Kidney glomerular epithelial cell (primary cell): ENCODE measurements at regions not wholly inside any gene's neighbourhood (a gene's known extent, or its start where the extent isn't known, plus 50 kb on each side); places are given as distances from the start of the nearest gene placed in this dataset.

ENCODE experiments used
- DNase-seq: peaks from one replicate; lab custom pipeline; 2025; lab: John Stamatoyannopoulos, UW

- no peak for DNase-seq
Measured at GRCh38 chr6:119655124-119655523, 305.6 kb upstream of the MAN1A1 start.

GRCh38 chr6:119653329-119653728, 303.8 kb upstream of the MAN1A1 start:
- no peak for DNase-seq

DNA sequence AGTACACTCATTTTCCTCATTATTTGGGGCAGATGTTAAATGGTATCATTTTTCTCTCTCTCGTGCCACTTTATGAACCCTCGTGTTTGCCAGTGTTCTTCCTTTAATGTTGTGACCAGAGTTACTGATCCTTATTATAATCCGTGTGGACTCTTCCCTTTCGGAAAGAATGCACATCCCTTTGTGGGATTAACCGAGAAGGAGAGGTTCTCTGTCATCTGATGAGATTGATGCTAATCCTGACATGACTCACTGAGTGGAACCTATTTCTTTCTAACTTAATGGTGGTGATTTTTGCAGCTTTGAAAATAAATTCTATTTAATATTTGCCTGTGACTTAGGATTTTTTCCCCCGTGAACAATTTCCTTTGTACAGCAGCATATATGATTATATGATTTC, 300.0 kb upstream of the MAN1A1 start:
- no peak for DNase-seq

GRCh38 chr6:119647309-119647708, 297.7 kb upstream of the MAN1A1 start:
- DNase-seq, result no peak

- DNase-seq, result no peak
Measured at GRCh38 chr6:119643876-119644275, 294.3 kb upstream of the MAN1A1 start.

DNA sequence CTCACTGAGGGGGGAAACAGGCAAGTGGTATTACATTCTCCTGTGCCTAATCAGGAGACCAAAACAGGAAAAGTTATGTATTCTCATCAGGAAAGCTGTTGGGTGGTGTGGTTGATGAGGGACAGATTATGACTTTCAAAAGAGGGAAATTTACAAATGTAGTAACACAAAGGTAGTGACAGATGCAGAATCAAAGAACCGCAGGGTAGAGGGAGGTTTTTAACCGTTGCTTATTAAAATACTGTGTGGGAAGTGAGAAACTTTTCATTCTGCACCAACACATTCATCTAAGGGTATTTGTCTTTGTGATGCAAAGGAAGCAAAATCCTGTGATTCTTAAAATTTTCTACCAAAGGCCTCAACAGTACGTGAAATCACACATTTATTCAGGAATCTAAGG, 288.2 kb upstream of the MAN1A1 start:
- no peak for DNase-seq

- no peak for DNase-seq
Measured at GRCh38 chr6:119636060-119636459, 286.5 kb upstream of the MAN1A1 start.

DNA sequence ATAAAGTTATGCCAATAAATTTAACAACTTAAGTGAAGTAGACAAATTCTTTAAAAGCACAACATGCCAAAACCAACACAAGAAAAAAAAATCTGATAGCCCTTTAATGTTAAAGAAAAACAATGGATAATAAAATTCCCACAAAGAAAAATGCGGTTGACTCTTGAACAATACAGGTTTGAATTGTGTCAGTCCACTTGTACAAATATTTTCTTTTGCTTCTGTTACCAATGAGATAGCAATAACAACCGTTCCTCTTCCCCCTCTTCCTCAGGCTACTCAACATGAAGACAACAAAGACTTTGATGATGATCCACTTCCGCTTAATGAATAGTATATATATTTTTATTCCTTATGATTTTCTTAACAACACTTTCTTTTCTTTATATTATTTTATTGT, 283.9 kb upstream of the MAN1A1 start:
- no peak for DNase-seq

DNA sequence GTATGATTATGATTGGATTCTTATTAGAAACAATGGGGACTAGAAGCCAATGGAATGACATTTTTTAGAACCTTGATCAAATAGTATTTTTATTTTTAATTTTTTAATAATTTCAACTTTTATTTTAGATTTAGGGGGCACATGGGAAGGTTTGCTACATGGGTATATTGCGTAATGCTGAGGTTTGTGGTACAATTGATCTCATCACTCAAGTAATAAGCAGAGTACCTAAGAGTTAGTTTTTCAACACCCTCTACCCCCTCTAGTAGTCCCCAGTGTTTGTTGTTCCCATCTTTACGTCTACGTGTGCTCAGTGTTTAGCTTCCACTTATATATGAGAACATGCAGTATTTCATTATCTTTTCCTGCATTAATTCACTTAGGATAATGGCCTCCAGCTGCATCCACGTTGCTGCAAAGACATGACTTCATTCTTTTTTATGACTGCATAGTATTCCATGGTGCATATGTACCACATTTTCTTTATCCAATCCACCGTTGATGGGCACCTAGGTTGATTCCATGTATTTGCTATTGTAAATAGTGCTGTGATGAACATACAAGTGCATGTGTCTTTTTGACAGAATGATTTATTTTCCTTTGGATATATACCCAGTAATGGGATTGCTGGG, 281.1 kb upstream of the MAN1A1 start:
- DNase-seq, result no peak

- no peak for DNase-seq
Measured at GRCh38 chr6:119628691-119629594, 279.4 kb upstream of the MAN1A1 start.

- peak; percentile 35 for DNase-seq
Measured at GRCh38 chr6:119627908-119628669, 278.5 kb upstream of the MAN1A1 start.

DNA sequence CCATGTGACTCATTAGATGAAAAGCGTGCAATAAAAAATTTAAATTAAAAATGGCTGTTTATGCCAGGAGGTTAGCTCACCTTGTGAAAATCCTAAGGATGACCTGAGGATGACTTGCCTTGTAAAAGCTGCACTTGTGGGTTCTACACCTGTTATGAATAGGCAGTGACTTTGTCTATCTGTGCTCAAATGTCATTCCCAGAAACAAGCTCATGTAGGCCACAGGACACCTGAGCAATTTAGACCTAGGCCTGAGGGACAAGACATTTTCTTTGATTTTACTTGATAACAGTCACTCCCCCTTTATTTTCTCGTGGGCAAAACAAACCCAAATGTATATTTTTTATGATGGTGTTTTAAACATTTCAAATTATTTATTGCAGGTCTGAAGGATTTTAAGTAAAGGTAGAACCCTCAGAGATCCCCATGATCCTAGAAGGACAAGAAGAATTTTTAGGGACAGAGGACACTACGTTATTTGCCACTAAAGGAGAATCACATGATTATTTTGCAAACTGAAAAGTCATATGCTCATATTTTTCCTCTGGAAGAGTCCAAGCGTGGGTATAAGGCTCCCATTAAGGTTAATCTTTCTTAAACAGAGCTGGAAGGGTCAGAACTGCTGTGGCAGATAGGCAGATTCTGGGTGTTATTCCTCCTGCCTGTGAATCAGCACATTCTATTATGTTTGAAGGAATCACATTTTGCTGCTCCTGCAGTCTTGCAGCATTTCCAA, 277.5 kb upstream of the MAN1A1 start:
- DNase-seq, result no peak

GRCh38 chr6:119620846-119621555, 271.4 kb upstream of the MAN1A1 start:
- DNase-seq, result peak; percentile 34

- no peak for DNase-seq
Measured at GRCh38 chr6:119614138-119614537, 264.6 kb upstream of the MAN1A1 start.

DNA sequence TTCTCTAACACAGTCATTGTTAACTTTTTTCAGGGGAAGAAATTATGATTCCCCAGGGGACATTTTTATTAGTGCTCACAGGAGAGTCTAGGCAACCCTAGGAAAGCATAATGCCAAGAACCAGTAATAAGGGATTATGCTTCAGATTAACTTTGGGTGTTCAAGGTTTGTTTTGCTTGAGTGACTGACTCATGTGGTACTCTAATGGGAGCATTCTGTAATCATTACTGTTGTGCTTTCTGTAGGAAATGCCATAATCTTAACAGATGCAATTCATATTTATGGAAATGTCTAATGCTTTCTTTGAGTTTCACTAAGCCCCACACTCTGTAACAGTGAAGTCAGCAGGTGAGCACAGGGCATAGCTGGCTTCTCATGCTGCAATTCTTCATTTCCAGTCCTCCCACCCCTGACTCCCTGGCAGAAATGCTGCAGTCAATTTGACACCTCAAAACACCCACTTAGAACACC, 263.4 kb upstream of the MAN1A1 start:
- DNase-seq, result no peak

DNA sequence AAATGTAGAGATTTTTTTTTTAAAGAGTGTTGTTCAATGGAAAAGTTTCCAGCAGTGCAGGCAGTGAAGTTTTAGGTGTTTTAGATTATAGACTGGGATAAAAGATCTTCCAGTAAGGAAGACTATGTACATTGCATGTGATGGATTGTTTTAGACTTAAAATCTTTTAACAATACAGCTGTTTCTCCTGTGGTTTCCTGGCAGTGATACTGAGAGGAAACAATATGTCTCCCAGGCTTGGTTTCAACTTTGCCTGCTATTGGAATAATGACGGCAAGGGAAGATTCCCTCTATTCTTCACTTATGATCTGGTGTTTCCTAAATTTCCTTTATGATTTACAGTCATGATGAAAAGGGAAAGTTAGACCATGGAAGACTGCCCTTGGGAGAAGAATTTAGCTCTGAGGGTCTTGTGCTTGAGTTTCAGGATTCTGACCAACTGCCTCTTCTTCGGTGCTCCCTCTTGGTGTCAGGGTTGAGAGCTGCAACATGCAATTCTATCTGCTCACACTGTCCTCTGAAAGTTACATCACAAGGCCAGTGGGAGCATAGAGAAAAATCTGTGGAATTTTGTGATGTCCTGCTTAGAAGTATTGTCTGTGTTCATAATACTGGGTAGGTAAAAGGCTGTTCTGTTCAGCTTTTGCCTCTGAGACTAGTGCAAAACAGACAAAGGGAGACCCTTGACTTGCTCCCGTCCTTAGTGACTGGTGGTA, 262.8 kb upstream of the MAN1A1 start:
- DNase-seq, result no peak

- no peak for DNase-seq
Measured at GRCh38 chr6:119610754-119611153, 261.2 kb upstream of the MAN1A1 start.

- DNase-seq, result no peak
Measured at GRCh38 chr6:119610265-119610664, 260.7 kb upstream of the MAN1A1 start.

DNA sequence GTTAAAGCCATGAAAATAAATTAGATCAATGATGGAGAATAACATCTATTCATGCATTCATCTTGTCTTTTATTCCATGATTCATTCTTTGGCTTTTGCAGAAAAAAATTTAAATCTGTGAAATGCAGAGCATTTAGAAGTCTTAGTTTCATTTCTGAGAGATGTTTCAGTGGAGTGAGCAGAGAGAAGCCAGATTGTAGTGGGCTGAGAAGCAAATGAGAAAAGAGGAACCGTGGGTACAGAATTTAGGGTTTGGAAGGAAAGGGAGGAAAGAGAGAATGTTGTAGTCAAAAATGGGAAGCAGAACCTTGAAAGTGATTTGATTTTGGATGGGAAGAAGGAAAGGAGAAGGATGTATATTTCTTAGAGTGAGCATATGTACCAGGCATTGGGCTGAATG, 260.3 kb upstream of the MAN1A1 start:
- no peak for DNase-seq

GRCh38 chr6:119608994-119609393, 259.4 kb upstream of the MAN1A1 start:
- no peak for DNase-seq

DNA sequence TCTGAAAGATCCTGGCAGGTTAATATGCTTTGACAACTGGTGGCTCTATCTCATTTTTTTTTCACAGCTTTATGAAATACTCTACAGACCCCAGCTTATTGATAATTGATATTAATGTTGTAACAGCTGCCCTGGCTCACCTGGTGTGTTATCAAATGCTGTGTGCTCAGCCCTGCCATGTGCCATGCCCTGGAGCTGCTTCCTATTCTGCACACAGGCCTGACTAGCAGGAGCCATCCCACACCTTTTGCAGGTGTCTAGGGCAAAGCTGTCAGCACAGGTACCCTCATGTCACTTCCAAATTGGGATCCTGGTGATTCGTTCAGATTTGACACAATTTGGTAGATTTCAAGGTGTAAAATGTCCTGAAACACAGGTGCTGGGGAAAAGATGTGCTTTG, 254.6 kb upstream of the MAN1A1 start:
- DNase-seq, result no peak
